Ovary (tissue), 3 donors: ENCODE measurements at regions not wholly inside any gene's neighbourhood (a gene's known extent, or its start where the extent isn't known, plus 50 kb on each side); places are given as distances from the start of the nearest gene placed in this dataset.

ENCODE experiments used
- EP300 ChIP-seq: sonication (generic); formaldehyde crosslinking; IDR thresholded peaks from one replicate; pipeline ENCODE4 v1.6.1; 2017; ENCODE audit warnings: antibody characterized with exemption
- POLR2A ChIP-seq: fragments of 450-650 bp; IDR thresholded peaks from one replicate; pipeline ENCODE4 v1.6.1; 2017; ENCODE audit warnings: antibody characterized with exemption, mild to moderate bottlenecking, moderate library complexity
- TF ChIP-seq, protein P1 (sequence below), 3 donors: fragments of 450-650 bp in 2 of 3; fragments of 200-600 bp in 1 of 3; IDR thresholded peaks; one replicate each; pipeline versions ENCODE4 v1.5.1 to v1.8.0; 2016 to 2022; ENCODE audit warnings: antibody characterized with exemption in 3 of 3, mild to moderate bottlenecking in 1 of 3
- donor health status: DM: no; HTN: no; CAD: no.

DNA sequence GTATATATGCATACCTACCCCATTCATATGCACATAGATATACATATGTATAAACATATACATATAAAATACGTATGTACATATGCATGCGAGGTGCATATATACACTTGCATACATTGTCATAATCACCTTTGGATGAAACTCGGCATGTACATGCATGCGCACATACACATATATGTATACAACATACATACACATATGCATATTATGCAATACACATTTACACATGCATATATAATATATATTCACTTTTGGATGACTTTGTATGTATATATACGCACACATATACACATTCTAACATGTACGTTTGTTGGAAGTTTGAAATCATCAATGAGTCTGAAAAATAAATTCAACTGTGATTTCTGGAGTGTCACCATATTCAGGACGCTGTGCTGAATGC, 401.6 kb upstream of the TBX3 start:
- TF ChIP-seq, protein P1, sequence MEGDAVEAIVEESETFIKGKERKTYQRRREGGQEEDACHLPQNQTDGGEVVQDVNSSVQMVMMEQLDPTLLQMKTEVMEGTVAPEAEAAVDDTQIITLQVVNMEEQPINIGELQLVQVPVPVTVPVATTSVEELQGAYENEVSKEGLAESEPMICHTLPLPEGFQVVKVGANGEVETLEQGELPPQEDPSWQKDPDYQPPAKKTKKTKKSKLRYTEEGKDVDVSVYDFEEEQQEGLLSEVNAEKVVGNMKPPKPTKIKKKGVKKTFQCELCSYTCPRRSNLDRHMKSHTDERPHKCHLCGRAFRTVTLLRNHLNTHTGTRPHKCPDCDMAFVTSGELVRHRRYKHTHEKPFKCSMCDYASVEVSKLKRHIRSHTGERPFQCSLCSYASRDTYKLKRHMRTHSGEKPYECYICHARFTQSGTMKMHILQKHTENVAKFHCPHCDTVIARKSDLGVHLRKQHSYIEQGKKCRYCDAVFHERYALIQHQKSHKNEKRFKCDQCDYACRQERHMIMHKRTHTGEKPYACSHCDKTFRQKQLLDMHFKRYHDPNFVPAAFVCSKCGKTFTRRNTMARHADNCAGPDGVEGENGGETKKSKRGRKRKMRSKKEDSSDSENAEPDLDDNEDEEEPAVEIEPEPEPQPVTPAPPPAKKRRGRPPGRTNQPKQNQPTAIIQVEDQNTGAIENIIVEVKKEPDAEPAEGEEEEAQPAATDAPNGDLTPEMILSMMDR (IDR thresholded peaks at IDR 0.05) = no peak
- TF ChIP-seq EP300 = no peak
- TF ChIP-seq POLR2A = no peak
